ENCODE measurements at regions not wholly inside any gene's neighbourhood (a gene's known extent, or its start where the extent isn't known, plus 50 kb on each side); places are given as distances from the start of the nearest gene placed in this dataset.

DNA sequence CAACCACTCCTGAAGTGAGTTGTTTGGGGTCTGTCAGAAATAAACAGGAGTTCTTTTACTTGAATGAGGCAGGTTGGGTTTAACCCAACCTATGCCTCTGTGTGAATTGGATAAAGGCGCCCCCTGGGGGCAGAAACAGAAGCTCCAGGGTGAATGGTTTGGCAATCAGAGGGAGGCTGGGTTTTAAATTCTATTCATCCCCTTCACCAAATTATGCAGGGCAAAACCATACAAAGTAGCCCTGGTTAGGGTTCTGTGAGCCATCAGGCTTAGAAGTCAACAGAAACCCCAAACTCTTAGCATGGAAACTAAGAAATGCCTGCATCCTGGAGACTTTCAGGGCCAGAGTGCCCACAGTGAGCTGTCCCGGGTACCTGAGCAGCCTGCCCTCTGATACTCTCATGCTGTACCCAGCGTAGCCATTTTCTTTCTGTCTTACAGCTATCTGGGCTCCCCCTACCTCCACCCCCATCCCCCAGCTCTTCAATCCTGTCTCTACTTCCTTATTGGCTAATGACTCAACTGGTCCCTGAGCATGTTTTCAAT lies 241.5 kb downstream of the ICOS start:
- TF ChIP-seq CTCF (IDR thresholded peaks at IDR 0.05; ENCODE audit: low read length) (peak; percentile 72), EZH2 (IDR thresholded peaks at IDR 0.05; ENCODE audit: borderline replicate concordance, low read length) (no peak)
